22Rv1 (cell line): ENCODE measurements at regions not wholly inside any gene's neighbourhood (a gene's known extent, or its start where the extent isn't known, plus 50 kb on each side); places are given as distances from the start of the nearest gene placed in this dataset.
"Not testable (repeated sequence)": the region's sequence is repeated elsewhere in the genome, so short reads cannot be mapped to it uniquely, and the experiment has no call there.

Source experiments
- H3K27ac ChIP-seq: fragments of 450-650 bp; 2 replicates; pipeline ENCODE4 v1.5.1; 2017
- ZFX ChIP-seq: fragments of 450-650 bp; IDR thresholded peaks from 2 replicates; pipeline ENCODE4 v1.6.1; 2017; ENCODE audit warnings: antibody characterized with exemption, borderline replicate concordance
- TF ChIP-seq, protein P1 (sequence below): fragments of 450-650 bp; IDR thresholded peaks from 2 replicates; pipeline ENCODE4 v1.5.1; 2017; ENCODE audit warnings: mild to moderate bottlenecking

DNA sequence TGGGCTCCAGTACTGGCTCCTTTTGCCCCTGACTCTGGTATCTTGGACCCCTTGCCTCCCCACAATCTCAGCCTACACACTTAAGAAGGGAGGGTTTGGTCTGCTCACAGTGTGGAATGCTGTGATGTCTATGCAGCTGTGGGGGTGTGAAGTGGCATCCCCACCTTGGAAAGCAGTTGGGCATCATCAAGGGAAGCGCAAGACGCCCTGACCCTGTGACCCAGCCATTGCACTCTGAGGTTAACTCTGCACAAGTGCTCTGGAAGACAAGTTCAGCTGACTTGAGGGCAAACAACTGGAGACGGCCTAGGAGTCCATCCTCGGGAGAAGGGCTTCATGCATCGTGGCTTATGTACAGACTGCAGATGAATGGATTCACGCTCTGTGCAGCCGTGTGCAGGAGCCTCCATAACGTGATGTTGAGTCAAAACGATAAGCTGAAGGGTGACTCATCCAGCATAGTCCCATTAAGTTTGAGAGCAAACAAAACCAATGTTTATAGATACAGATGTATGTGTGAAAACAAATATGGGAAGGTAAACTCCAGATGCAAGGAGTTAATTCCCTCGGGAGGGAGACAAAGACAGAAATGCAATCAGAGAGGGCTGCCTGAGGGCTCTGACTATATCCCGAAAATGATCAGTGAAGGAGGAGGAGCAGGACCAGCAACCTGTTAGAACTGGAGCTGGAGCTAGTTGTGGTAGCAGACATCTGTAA lies 86.8 kb downstream of the LSM3 start:
- H3K27ac ChIP-seq, result no peak overlapping the region
- TF ChIP-seq, protein P1, sequence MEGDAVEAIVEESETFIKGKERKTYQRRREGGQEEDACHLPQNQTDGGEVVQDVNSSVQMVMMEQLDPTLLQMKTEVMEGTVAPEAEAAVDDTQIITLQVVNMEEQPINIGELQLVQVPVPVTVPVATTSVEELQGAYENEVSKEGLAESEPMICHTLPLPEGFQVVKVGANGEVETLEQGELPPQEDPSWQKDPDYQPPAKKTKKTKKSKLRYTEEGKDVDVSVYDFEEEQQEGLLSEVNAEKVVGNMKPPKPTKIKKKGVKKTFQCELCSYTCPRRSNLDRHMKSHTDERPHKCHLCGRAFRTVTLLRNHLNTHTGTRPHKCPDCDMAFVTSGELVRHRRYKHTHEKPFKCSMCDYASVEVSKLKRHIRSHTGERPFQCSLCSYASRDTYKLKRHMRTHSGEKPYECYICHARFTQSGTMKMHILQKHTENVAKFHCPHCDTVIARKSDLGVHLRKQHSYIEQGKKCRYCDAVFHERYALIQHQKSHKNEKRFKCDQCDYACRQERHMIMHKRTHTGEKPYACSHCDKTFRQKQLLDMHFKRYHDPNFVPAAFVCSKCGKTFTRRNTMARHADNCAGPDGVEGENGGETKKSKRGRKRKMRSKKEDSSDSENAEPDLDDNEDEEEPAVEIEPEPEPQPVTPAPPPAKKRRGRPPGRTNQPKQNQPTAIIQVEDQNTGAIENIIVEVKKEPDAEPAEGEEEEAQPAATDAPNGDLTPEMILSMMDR, result no peak
- no peak for TF ChIP-seq ZFX

DNA sequence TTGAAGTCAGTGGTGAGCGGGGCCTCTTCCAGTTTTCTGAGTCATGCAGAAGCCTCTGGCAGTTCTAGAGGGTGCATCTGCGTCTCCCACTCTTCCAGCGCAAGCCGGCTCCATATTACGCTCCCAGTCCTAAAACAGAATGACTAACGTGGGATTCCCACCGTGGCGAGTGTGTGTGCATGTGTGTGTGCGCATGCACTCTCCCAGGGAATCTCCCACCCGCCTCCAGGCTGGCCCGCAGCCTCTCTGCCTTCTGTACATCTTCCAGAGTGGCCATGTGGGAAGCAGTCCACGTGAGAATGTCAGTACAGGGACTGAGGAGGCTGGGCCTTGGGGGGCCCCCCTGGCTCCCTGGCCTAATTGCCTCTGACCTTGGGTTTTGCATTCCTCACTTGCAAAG lies 87.7 kb downstream of the LSM3 start:
- no peak overlapping the region for H3K27ac ChIP-seq
- no peak for TF ChIP-seq ZFX

DNA sequence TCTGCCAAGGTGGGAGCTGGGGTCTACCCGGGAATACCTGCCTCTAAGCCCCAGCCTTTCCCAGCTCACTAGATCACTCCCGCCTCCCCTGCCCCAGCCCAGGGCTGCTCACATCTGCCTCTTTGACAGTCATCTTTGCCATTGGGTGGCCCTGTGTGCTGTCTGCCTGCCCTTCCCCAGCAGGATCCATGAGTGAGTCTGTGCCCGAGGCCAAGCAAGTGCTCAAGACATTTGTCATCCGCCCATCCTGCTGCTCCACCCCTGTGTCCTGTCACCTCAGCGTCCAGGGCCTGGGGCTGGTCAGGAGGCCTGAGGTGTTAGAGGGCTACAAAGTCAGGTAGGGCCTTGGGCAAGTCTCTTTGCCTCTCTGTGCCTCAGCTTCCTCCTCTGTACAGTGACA lies 89.4 kb downstream of the LSM3 start:
- H3K27ac ChIP-seq, result no peak overlapping the region
- TF ChIP-seq, protein P1, result no peak
- TF ChIP-seq ZFX, result no peak

DNA sequence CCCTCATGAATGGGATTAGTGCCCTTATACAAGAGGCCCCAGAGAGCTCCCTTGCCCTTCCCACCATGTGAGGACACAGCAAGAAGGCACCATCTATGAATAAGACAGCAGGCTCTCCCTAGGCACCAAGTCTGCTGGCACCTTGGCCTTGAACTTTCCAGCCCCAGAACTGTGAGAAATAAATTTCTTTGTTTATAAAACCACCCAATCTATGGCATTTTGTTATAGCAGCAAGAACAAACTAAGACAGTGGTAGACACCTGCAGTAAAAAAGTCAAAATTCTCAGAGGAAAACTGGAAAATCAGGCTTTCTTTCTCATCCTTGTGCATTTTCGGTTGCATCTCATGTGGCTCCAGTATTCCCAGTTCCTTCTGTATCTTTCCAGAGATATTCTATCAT lies 90.3 kb downstream of the LSM3 start:
- no peak for TF ChIP-seq ZFX
- TF ChIP-seq, protein P1, result no peak
- H3K27ac ChIP-seq, result no peak overlapping the region

DNA sequence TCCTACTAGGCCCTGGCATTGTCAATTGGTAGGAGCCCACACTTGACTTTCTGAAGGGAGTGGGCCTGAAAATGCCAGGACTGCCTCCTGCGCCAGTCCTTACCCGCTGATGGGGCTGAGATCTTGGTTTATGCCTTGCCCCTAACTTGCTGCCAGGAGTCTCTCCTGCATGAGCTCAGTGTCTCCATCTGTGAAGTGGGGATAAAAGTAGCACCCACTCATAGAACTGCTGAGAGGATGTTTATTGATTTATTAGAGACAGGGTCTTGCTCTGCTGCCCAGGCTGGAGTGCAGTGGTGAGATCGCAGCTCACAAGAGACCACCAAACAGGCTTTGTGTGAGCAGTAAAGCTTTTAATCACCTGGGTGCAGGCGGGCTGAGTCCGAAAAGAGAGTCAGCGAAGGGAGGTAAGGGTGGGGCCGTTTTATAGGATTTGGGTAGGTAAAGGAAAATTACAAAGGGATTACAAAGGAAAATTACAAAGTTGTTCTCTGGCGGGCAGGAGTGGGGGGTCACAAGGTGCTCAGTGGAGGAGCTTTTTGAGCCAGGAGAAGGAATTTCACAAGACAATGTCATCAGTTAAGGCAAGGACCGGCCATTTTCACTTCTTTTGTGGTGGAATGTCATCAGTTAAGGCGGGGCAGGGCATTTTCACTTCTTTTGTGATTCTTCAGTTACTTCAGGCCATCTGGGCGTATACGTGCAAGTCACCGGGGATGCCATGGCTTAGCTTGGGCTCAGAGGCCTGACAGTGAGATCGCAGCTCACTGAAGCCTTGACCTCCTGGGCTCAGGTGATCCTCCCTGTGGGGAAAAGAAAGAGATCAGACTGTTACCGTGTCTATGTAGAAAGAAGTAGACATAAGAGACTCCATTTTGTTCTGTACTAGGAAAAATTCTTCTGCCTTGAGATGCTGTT lies 93.7 kb downstream of the LSM3 start:
- H3K27ac ChIP-seq, result not testable (repeated sequence)

DNA sequence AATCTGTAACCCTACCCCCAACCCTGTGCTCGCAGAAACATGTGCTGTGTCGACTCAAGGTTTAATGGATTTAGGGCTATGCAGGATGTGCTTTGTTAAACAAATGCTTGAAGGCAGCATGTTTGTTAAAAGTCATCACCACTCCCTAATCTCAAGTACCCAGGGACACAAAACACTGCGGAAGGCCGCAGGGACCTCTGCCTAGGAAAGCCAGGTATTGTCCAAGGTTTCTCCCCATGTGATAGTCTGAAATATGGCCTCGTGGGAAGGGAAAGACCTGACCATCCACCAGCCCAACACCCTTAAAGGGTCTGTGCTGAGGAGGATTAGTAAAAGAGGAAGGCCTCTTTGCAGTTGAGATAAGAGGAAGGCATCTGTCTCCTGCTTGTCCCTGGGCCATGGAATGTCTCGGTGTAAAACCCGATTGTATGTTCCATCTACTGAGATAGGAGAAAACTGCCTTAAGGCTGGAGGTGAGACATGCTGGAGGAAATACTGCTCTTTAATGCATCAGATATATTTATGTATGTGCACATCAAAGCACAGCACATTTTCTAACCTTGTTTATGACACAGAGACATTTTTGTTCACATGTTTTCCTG lies 94.4 kb downstream of the LSM3 start:
- not testable (repeated sequence) for H3K27ac ChIP-seq

DNA sequence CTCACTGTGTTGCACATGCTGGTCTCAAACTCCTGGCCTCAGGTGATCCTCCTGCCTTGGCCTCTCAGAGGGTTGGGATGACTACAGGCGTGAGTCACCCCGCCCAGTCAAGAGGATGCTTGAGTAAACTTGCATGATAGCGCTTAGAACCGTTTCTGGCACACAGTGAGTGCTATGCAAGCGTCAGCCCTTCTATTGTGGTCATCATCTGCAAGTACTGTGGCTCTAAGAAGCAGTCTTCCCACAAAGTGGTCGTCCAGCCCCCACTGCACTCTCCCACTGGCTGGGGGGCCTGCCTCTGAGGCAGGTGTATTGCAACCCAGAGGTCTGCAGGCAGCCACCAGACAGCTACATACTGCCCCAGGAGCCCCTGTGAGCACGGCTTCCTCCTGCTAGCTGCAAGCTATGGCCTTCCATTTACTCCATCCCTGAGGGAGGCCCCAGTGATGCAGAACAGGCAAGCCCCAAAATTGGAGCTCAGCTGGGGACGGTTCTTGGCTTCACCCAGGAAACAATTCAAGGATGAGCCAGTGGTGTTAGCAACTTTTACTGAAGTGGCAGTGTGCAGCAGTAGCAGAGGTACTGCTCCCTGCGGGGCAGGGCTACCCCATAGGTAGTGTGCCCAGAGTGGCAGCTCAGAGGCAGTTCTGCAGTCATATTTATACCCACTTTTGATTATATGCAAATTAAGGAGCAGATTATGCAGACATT lies 95.4 kb downstream of the LSM3 start:
- H3K27ac ChIP-seq, result no peak overlapping the region
- TF ChIP-seq ZFX, result no peak
- TF ChIP-seq, protein P1, result no peak

DNA sequence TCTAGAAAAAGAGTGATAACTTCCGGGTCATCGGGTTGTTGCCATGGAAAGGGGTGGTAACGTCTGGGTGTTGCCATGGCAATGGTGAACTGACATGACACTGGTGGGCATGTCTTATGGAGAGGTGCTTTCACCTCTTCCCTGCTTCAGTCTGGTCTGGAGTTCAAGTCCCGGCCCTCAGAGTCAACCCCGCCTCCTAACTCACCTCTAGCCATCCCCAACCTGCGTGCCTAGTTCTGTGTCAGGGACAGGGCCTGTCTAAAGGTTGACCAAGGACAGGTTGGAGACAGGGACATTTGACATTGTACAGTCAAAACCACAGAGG lies 96.0 kb downstream of the LSM3 start:
- H3K27ac ChIP-seq, result no peak overlapping the region
- TF ChIP-seq ZFX, result no peak
- TF ChIP-seq, protein P1, result no peak
